Endothelial cell of umbilical vein (primary cell): ENCODE measurements at regions not wholly inside any gene's neighbourhood (a gene's known extent, or its start where the extent isn't known, plus 50 kb on each side); places are given as distances from the start of the nearest gene placed in this dataset.

Experiments
- BruUV-seq: library from RNA; stranded (reverse); fragments of 400-500 nt; replicated peaks from 2 replicates; lab custom pipeline; 2021; lab: Mats Ljungman, UMichigan
- CTCF ChIA-PET: fragments of 300-600, 350-600 bp; sonication (Branson Sonifier 250); formaldehyde crosslinking; loops from one replicate; lab custom pipeline; 2021; ENCODE audit warnings: antibody characterized with exemption, inconsistent platforms; lab: Charles Lee
- POLR2A ChIA-PET: fragments of 300-600, 350-600 bp; sonication (Branson Sonifier 250); formaldehyde crosslinking; loops from one replicate; lab custom pipeline; 2021; ENCODE audit warnings: antibody characterized with exemption, inconsistent platforms; lab: Charles Lee
- DNase-seq: peaks from one replicate; pipeline ENCODE4 v3.0.0-alpha.2; 2011; ENCODE audit warnings: low read depth, low spot score
- FAIRE-seq: peaks from 2 replicates; lab custom pipeline; 2011; peaks lifted over from hg19 to GRCh38; lab: Jason Lieb, UNC
- H2AFZ ChIP-seq: 2 replicates; pipeline ENCODE4 v1.6.0; 2012; ENCODE audit warnings: low read depth, low read length, control low read depth, inconsistent platforms
- H3K27ac ChIP-seq: 2 replicates; pipeline ENCODE4 v1.5.1; 2011; ENCODE audit warnings: low read depth, mild to moderate bottlenecking, control low read depth, low read length, moderate library complexity; ENCODE audit not compliant: insufficient read depth
- H3K27me3 ChIP-seq, 2 experiments: 2 replicates each; pipeline versions ENCODE4 v1.6.0 to v1.6.1; 2011; ENCODE audit warnings: low read length in 2 of 2, mixed read lengths in 1 of 2; ENCODE audit not compliant: control insufficient read depth in 2 of 2, insufficient read depth in 2 of 2
- H3K36me3 ChIP-seq, 2 experiments: 2 replicates in 1 of 2; 3 replicates in 1 of 2; pipeline ENCODE4 v1.5.1; 2011; ENCODE audit warnings: low read length in 2 of 2, mild to moderate bottlenecking in 1 of 2, moderate library complexity in 1 of 2; ENCODE audit not compliant: control insufficient read depth in 2 of 2, insufficient read depth in 2 of 2; ENCODE audit errors: extremely low read depth in 1 of 2
- H3K4me1 ChIP-seq: 3 replicates; pipeline ENCODE4 v1.5.1; 2011; ENCODE audit warnings: mild to moderate bottlenecking, low read length; ENCODE audit not compliant: control insufficient read depth, insufficient read depth; ENCODE audit errors: extremely low read depth
- H3K4me2 ChIP-seq: 2 replicates; pipeline ENCODE4 v1.6.1; 2011; ENCODE audit warnings: low read length, control low read depth, mixed read lengths; ENCODE audit not compliant: insufficient read depth
- H3K4me3 ChIP-seq, 3 experiments: fragments of 200-600 bp in 1 of 3; sonication (generic), shearing (Covaris generic) in 1 of 3; replicated peaks in 1 of 3; 2 replicates each; pipeline ENCODE4 v1.5.1; 2011 to 2016; ENCODE audit warnings: control low read depth in 3 of 3, low read length in 3 of 3, mild to moderate bottlenecking in 2 of 3, inconsistent platforms in 1 of 3, low read depth in 1 of 3, moderate library complexity in 1 of 3; ENCODE audit not compliant: insufficient read depth in 1 of 3
- H3K79me2 ChIP-seq: 2 replicates; pipeline ENCODE4 v1.6.0; 2012; ENCODE audit warnings: low read length, inconsistent platforms; ENCODE audit not compliant: control insufficient read depth, insufficient read depth
- H3K9ac ChIP-seq: replicated peaks from 2 replicates; pipeline ENCODE3; 2011; ENCODE audit warnings: low read length, control low read depth; ENCODE audit not compliant: insufficient read depth; ENCODE audit errors: extremely low read depth
- H3K9me1 ChIP-seq: replicated peaks from 3 replicates; pipeline ENCODE4 v1.6.0; 2011; ENCODE audit warnings: mild to moderate bottlenecking, low read length; ENCODE audit not compliant: control insufficient read depth, insufficient read depth; ENCODE audit errors: extremely low read depth
- H3K9me3 ChIP-seq: replicated peaks from 2 replicates; pipeline ENCODE4 v1.5.1; 2012; ENCODE audit warnings: low read length, inconsistent platforms; ENCODE audit not compliant: control insufficient read depth, insufficient read depth
- H4K20me1 ChIP-seq: replicated peaks from 2 replicates; pipeline ENCODE3; 2011; ENCODE audit warnings: mild to moderate bottlenecking, low read length; ENCODE audit not compliant: control insufficient read depth, insufficient read depth; ENCODE audit errors: extremely low read depth
- EZH2 ChIP-seq: IDR thresholded peaks from 2 replicates; pipeline ENCODE4 v1.6.1; 2012; ENCODE audit warnings: borderline replicate concordance, low read depth, mild to moderate bottlenecking, moderate library complexity, low read length, inconsistent platforms; ENCODE audit not compliant: severe bottlenecking
- FOS ChIP-seq: IDR thresholded peaks from 2 replicates; pipeline ENCODE4 v1.6.1; 2011; ENCODE audit warnings: mild to moderate bottlenecking, low read length, moderate library complexity, borderline replicate concordance; ENCODE audit not compliant: insufficient read depth
- GATA2 ChIP-seq: IDR thresholded peaks from 2 replicates; pipeline ENCODE4 v1.7.0; 2011; ENCODE audit warnings: low read depth, mild to moderate bottlenecking, moderate library complexity, mixed read lengths, low read length; ENCODE audit not compliant: insufficient read length, insufficient read depth
- JUN ChIP-seq: IDR thresholded peaks from 2 replicates; pipeline ENCODE4 v1.6.1; 2011; ENCODE audit warnings: borderline replicate concordance, low read depth; ENCODE audit not compliant: insufficient read length, insufficient read depth
- MYC ChIP-seq: IDR thresholded peaks from one replicate; pipeline ENCODE4 v1.6.1; 2011; ENCODE audit warnings: mild to moderate bottlenecking, low read depth, low read length
- POLR2AphosphoS5 ChIP-seq: IDR thresholded peaks from 2 replicates; pipeline ENCODE4 v1.6.1; 2012; ENCODE audit warnings: low read depth, mild to moderate bottlenecking, control low read depth, low read length, moderate library complexity; ENCODE audit not compliant: insufficient read depth
- dilution Hi-C: fragments of 300-500 bp; cut with MboI; formaldehyde crosslinking; loops from one replicate; pipeline ENCODE4 v1.15.0; 2019; ENCODE audit warnings: low sequenced_read_pairs; ENCODE audit not compliant: extremely low pct_ligation_motif_present
- intact Hi-C: fragments of 100-400 bp; cut with micrococcal nuclease; formaldehyde crosslinking; loops from one replicate; pipeline ENCODE4 v1.10.0; 2022
- TF ChIP-seq, protein P1 (sequence below): IDR thresholded peaks from 2 replicates; pipeline ENCODE4 v1.6.1; 2011; ENCODE audit not compliant: insufficient read depth, insufficient read length

DNA sequence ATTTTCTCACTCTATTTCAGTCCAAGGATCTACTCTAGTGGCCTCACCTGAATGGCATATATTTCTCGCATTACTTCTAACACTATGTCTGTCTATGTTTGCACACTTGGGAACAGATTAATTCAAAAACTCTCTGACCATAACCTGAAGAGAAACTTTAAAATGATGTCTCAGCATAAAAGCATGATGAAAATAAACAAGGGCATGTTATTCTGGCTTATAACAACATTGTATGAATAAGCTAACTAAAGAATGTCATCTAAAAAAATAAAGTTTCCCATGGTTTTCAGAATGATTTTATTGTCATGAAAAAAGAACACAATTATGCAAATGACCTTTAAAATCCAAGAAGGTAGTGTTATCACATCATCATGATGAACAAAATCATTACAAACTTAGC, 85.5 kb upstream of the ROBO2 start:
- Histone ChIP-seq H3K4me3 (no peak overlapping the region), H3K36me3 (no peaks in the 10 kb centered on the region), H3K4me1 (no peaks in the 10 kb centered on the region), H2AFZ (no peak overlapping the region), H4K20me1 (no peaks in the 10 kb centered on the region), H3K4me2 (no peak overlapping the region), H3K9me1 (no peaks in the 10 kb centered on the region), H3K27ac (no peak overlapping the region), H3K9ac (no peak overlapping the region), H3K27me3 (no peaks in the 10 kb centered on the region), H3K79me2 (no peaks in the 10 kb centered on the region), H3K9me3 (no peaks in the 10 kb centered on the region)
- CTCF ChIA-PET: no interaction called here
- DNase-seq: no peak
- no TSS peak for BruUV-seq
- dilution Hi-C loops: no loop called here
- FAIRE-seq: no peak
- TF ChIP-seq FOS (no peak), MYC (no peak), GATA2 (no peak), POLR2AphosphoS5 (no peak), JUN (no peak)
- TF ChIP-seq, protein P1, sequence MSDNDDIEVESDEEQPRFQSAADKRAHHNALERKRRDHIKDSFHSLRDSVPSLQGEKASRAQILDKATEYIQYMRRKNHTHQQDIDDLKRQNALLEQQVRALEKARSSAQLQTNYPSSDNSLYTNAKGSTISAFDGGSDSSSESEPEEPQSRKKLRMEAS: no peak
- intact Hi-C loops: no loop called here
- POLR2A ChIA-PET: no interaction called here

GRCh38 chr3:76958274-76958673, 81.6 kb upstream of the ROBO2 start:
- Histone ChIP-seq H3K36me3 (no peaks in the 10 kb centered on the region), H3K79me2 (no peaks in the 10 kb centered on the region), H3K27ac (no peak overlapping the region), H3K9me3 (no peaks in the 10 kb centered on the region), H3K4me3 (no peak overlapping the region), H4K20me1 (no peaks in the 10 kb centered on the region), H3K9ac (no peak overlapping the region), H3K9me1 (no peaks in the 10 kb centered on the region), H2AFZ (no peak overlapping the region), H3K27me3 (no peaks in the 10 kb centered on the region), H3K4me2 (no peak overlapping the region), H3K4me1 (no peaks in the 10 kb centered on the region)
- POLR2A ChIA-PET: no interaction called here
- no peak for FAIRE-seq
- BruUV-seq: no TSS peak
- CTCF ChIA-PET: no interaction called here
- DNase-seq: no peak
- dilution Hi-C loops: no loop called here
- intact Hi-C loops: no loop called here
- no peak for TF ChIP-seq MYC
- no peak for TF ChIP-seq EZH2
- TF ChIP-seq, protein P1: no peak
- TF ChIP-seq POLR2AphosphoS5: no peak
- no peak for TF ChIP-seq GATA2
- no peak for TF ChIP-seq JUN
- no peak for TF ChIP-seq FOS
